HEK293T (cell line): ENCODE measurements at regions not wholly inside any gene's neighbourhood (a gene's known extent, or its start where the extent isn't known, plus 50 kb on each side); places are given as distances from the start of the nearest gene placed in this dataset.

Experiments
- ARNT ChIP-seq: fragments of 450-650 bp; IDR thresholded peaks from 2 replicates; pipeline ENCODE4 v1.6.1; 2017; ENCODE audit warnings: mild to moderate bottlenecking
- BHLHE40 ChIP-seq: fragments of 450-650 bp; IDR thresholded peaks from 2 replicates; pipeline ENCODE4 v1.6.1; 2016; ENCODE audit warnings: mild to moderate bottlenecking, moderate library complexity, borderline replicate concordance
- ELF4 ChIP-seq: fragments of 450-650 bp; IDR thresholded peaks from 2 replicates; pipeline ENCODE4 v1.6.1; 2017; ENCODE audit warnings: antibody characterized with exemption
- FOXK2 ChIP-seq: fragments of 450-650 bp; IDR thresholded peaks from 2 replicates; pipeline ENCODE4 v1.6.1; 2016; ENCODE audit warnings: mild to moderate bottlenecking
- FOXM1 ChIP-seq: fragments of 450-650 bp; IDR thresholded peaks from 2 replicates; pipeline ENCODE4 v1.6.1; 2017; ENCODE audit warnings: mild to moderate bottlenecking, borderline replicate concordance
- HDGF ChIP-seq: fragments of 450-650 bp; IDR thresholded peaks from 2 replicates; pipeline ENCODE4 v1.6.1; 2017; ENCODE audit warnings: antibody characterized with exemption, borderline replicate concordance
- L3MBTL2 ChIP-seq: fragments of 450-650 bp; conservative IDR thresholded peaks from 2 replicates; pipeline ENCODE4 v1.6.1; 2016; ENCODE audit warnings: mild to moderate bottlenecking
- NFRKB ChIP-seq: fragments of 450-650 bp; IDR thresholded peaks from 2 replicates; pipeline ENCODE4 v1.6.1; 2016; ENCODE audit warnings: mild to moderate bottlenecking, moderate library complexity
- SP1 ChIP-seq: fragments of 450-650 bp; IDR thresholded peaks from 2 replicates; pipeline ENCODE4 v1.6.1; 2017
- SUZ12 ChIP-seq: fragments of 450-650 bp; IDR thresholded peaks from 2 replicates; pipeline ENCODE4 v1.6.1; 2016; ENCODE audit warnings: mild to moderate bottlenecking
- ZNF384 ChIP-seq: fragments of 450-650 bp; IDR thresholded peaks from 2 replicates; pipeline ENCODE4 v1.6.1; 2016
- TF ChIP-seq, protein P1 (sequence below): fragments of 450-650 bp; IDR thresholded peaks from 2 replicates; pipeline ENCODE4 v1.6.1; 2016

DNA sequence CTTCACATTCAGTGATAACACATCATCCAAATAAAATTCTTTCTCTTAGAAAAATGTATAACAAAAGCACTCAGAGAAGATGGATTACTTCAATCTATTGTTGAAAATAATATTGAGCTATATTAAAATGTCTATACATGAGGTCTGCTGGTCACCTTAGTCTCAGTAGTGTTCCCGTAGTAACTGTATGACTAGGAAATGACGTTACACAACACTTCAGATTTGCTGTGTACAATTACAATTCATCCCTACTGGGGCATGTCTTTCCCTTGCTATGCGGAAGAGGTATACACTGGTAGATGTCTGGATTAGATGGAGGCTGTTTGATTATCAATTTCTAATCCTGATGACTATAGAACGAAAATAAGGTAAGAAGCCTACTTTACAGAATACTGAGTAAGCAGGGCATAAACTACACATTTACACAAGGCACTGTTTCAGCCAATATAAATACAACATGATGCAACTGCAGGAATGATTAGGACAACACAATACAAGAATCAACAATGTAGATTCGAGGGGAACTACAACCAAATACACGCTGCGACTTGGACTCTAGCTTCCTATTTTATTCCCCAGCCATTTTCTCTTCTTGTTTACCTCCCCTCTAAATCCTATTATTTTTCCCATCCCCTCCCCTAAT lies 982.5 kb upstream of the CDH8 start:
- TF ChIP-seq ZNF384 (no peak), BHLHE40 (no peak), FOXK2 (no peak), SUZ12 (no peak), FOXM1 (no peak), L3MBTL2 (no peak), NFRKB (no peak), ELF4 (no peak), SP1 (no peak), HDGF (no peak), ARNT (no peak)
- TF ChIP-seq, protein P1, sequence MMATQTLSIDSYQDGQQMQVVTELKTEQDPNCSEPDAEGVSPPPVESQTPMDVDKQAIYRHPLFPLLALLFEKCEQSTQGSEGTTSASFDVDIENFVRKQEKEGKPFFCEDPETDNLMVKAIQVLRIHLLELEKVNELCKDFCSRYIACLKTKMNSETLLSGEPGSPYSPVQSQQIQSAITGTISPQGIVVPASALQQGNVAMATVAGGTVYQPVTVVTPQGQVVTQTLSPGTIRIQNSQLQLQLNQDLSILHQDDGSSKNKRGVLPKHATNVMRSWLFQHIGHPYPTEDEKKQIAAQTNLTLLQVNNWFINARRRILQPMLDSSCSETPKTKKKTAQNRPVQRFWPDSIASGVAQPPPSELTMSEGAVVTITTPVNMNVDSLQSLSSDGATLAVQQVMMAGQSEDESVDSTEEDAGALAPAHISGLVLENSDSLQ, result no peak
